ENCODE measurements at regions not wholly inside any gene's neighbourhood (a gene's known extent, or its start where the extent isn't known, plus 50 kb on each side); places are given as distances from the start of the nearest gene placed in this dataset.

GRCh38 chrX:121958886-121959285 lies 911.5 kb downstream of the GLUD2 start:
- no peak for TF ChIP-seq CTCF (IDR thresholded peaks at IDR 0.05)
- no peak for TF ChIP-seq POLR2A (IDR thresholded peaks at IDR 0.05)

All from testis (tissue), 2 donors.